C4-2B (cell line): ENCODE measurements at regions not wholly inside any gene's neighbourhood (a gene's known extent, or its start where the extent isn't known, plus 50 kb on each side); places are given as distances from the start of the nearest gene placed in this dataset.

ENCODE experiments used
- H3K27ac ChIP-seq: fragments of 450-650 bp; 2 replicates; pipeline ENCODE4 v1.5.1; 2017
- ZFX ChIP-seq: fragments of 450-650 bp; IDR thresholded peaks from 2 replicates; pipeline ENCODE4 v1.6.1; 2017
- TF ChIP-seq, protein P1 (sequence below): fragments of 450-650 bp; conservative IDR thresholded peaks from 2 replicates; pipeline ENCODE4 v1.5.1; 2017; ENCODE audit warnings: mild to moderate bottlenecking

DNA sequence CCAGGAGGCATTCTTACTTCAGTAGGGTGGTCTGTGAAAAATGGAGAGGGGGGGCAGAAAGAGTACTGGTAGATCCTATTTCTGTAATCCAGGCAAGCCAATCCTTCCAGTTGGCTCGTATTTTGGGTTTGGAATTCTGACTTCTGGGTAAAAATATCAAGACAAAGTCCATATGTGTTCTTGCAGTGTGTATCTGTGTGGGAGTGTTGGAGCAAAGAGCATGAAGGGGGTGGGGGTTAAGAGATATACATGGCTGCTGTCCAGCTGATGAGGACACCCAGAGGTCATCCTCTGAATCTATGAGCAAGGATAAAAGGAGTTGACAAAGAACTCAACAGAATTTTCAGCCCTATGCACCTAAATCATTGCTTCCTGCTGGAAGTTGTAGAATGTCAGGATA, 375.8 kb upstream of the PIK3C3 start:
- H3K27ac ChIP-seq, result no peak overlapping the region
- TF ChIP-seq, protein P1, sequence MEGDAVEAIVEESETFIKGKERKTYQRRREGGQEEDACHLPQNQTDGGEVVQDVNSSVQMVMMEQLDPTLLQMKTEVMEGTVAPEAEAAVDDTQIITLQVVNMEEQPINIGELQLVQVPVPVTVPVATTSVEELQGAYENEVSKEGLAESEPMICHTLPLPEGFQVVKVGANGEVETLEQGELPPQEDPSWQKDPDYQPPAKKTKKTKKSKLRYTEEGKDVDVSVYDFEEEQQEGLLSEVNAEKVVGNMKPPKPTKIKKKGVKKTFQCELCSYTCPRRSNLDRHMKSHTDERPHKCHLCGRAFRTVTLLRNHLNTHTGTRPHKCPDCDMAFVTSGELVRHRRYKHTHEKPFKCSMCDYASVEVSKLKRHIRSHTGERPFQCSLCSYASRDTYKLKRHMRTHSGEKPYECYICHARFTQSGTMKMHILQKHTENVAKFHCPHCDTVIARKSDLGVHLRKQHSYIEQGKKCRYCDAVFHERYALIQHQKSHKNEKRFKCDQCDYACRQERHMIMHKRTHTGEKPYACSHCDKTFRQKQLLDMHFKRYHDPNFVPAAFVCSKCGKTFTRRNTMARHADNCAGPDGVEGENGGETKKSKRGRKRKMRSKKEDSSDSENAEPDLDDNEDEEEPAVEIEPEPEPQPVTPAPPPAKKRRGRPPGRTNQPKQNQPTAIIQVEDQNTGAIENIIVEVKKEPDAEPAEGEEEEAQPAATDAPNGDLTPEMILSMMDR, result no peak
- TF ChIP-seq ZFX, result no peak

DNA sequence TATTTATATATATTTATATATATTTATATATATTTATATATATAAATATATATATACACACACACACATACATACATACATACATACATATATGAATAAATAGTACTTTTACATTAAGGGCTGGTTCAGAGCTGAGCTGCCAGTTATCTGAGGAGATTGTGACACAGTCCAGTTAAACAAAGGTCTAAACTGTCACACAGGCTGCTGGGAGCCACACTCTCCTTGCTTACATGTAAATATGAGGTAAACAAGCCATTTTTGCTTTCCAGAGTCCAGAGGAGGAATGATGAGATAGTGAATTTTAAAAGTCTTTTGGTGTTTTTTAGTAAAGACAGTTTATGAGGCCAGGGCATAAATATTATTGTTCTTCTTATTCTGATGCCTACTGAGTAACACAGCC, 377.5 kb upstream of the PIK3C3 start:
- no peak for TF ChIP-seq ZFX
- TF ChIP-seq, protein P1, result no peak

DNA sequence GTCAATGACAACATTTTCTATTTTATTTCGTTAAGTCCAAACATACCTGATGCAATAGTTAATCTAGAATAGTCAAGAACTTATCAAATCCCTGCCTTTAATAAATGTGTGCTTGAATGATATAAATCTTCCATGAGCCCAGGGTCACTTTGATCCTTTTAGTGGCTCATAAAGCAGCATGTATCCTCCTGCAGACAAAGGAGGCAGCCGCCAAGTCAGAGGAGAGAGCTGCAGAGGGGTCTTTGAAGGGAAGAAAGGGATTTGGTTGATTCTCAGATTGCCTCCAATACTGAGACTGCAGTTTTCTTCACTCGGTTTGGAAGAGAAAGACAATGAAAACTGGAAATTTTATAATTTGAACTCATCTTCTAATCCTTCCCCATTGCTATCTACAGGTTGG, 378.4 kb upstream of the PIK3C3 start:
- H3K27ac ChIP-seq, result no peak overlapping the region
- TF ChIP-seq, protein P1, result no peak
- no peak for TF ChIP-seq ZFX

More for the DNA sequence above, 377.5 kb upstream of the PIK3C3 start:
- H3K27ac ChIP-seq, result no peak overlapping the region

DNA sequence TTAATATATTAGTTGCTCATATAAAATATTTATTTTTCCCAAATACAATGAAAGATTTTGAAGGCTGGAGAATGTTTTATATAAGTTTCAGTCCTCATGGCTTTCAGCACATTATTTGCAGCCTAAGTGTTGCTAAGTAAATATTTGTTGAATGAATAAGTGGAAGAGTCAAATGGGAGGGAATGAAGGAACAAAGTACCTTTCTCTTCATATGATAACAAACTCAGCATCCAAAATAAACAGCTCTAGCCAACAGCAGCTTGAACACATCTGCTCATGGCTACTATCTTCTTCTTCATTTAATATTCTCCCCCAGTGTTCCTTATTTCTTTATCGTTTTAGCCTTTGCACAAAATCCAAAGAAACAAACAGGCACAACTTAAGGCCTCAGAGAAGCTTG, 385.2 kb upstream of the PIK3C3 start:
- TF ChIP-seq, protein P1, result no peak
- no peak for TF ChIP-seq ZFX
- no peak overlapping the region for H3K27ac ChIP-seq

DNA sequence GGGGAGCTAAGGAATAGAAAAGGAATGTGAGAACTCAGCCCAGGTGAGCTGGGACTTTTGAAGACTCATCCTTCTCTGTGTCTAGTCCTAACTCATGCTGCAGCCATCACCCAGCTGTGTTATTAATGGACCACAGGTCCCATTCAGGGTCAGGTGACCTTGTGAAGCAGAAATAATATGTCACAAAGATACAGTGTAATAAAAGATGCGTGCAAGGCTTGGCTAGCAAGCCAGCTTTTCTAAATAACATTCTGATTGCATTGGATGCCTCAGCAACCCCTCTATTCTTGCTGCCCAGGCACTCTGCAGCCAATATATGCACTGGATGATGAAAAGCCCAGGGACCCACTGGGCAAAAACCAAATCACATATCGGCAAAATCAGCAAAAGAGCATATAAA, 393.1 kb upstream of the PIK3C3 start:
- TF ChIP-seq, protein P1, result no peak
- TF ChIP-seq ZFX, result no peak
- no peak overlapping the region for H3K27ac ChIP-seq

DNA sequence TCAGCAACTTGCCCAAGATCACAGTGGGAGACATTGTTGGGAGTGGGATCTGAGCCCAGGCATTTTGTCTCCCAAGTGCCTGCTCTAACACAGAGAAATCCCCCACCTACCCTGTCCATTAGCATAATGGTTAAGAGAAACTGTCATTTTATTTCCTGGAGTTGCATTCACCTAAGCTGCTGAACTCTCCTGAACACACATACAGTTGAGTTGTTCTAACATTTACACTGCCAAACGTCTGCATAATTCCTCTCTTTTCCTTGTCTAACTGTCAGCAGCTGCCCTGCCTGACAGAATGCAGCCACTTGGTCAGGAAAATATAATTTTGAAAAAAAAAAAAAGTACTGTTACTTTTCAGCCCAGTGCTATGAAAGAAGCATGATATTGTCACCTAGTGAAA, 396.3 kb upstream of the PIK3C3 start:
- no peak overlapping the region for H3K27ac ChIP-seq
- TF ChIP-seq ZFX, result no peak

DNA sequence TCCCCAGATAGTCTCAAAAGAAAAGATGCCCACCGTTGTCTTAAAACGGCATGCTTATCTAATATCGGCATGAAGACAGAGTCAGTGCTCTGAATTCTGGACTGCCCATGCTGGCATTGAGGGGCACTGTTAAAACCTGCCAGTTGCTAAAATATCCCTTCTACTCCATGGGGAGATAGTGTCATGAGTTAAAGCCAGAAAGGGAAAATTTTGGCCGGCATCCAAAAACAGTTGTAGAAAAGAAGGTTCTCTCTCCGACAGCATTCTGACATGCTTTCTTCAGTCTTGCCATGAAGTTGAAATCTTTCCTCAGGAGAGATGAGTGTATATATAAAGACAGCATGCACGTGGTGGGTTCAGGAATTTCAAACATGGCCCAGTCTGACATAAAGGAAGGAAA, 401.3 kb upstream of the PIK3C3 start:
- H3K27ac ChIP-seq, result no peak overlapping the region

More for the DNA sequence above, 401.3 kb upstream of the PIK3C3 start:
- TF ChIP-seq, protein P1, result no peak
- no peak for TF ChIP-seq ZFX
